ENCODE measurements at regions not wholly inside any gene's neighbourhood (a gene's known extent, or its start where the extent isn't known, plus 50 kb on each side); places are given as distances from the start of the nearest gene placed in this dataset.
A peak's percentile ranks its signal among the peaks of the same experiment; 100 is the strongest.

DNA sequence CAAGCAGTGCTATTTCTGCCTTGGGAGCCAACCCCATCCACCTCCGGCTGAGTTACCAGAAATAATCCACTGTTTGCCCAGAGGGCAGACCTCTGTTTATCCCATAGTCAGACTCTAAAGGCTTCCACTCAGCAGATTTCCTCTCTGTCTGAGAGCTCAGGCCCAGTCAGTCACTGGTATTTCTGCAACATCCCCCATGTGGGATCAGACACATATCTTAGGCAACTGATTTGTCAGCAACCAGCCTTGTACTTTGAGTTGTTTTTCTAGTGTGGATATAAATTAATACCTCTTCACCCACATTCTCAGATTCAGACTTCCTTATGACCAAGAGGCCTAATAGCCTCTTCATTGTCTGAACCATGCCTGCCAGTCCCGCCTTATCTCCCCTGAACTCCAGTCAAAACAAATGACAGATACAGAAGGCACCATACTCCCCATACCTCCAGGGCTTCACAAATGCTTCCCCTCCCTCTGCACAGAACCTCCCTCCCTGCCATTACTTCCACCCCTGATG, 193.6 kb downstream of the FAM76B start:
- TF ChIP-seq, protein P1, sequence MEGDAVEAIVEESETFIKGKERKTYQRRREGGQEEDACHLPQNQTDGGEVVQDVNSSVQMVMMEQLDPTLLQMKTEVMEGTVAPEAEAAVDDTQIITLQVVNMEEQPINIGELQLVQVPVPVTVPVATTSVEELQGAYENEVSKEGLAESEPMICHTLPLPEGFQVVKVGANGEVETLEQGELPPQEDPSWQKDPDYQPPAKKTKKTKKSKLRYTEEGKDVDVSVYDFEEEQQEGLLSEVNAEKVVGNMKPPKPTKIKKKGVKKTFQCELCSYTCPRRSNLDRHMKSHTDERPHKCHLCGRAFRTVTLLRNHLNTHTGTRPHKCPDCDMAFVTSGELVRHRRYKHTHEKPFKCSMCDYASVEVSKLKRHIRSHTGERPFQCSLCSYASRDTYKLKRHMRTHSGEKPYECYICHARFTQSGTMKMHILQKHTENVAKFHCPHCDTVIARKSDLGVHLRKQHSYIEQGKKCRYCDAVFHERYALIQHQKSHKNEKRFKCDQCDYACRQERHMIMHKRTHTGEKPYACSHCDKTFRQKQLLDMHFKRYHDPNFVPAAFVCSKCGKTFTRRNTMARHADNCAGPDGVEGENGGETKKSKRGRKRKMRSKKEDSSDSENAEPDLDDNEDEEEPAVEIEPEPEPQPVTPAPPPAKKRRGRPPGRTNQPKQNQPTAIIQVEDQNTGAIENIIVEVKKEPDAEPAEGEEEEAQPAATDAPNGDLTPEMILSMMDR (conservative IDR thresholded peaks at IDR 0.05; ENCODE audit: low read length), result no peak
- DNase-seq (ENCODE audit: low read depth), result peak; percentile 56
- no peak overlapping the region for H3K4me3 ChIP-seq (ENCODE audit: low read length)

DNA sequence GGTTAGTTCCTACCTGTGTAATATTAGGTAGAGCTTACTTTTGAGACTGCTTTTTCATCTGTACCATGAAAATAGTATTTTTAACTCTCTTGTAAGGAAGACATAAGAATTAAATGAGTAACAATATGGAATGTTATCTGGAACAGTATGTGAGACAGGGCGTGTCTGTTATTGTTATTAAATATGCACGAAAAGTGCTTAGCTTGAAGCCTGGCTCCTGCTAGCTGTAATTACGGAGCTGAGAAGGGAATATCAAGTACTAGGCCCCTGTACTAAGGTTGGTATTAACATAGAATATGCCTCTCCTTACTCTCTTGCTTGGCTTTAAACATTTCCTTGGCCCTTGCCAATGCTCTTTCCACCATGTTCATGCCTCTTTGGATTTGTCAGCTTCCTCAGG, 194.0 kb downstream of the FAM76B start:
- no peak overlapping the region for H3K4me3 ChIP-seq (ENCODE audit: low read length)
- DNase-seq (ENCODE audit: low read depth), result no peak
- TF ChIP-seq, protein P1 (conservative IDR thresholded peaks at IDR 0.05; ENCODE audit: low read length), result no peak

DNA sequence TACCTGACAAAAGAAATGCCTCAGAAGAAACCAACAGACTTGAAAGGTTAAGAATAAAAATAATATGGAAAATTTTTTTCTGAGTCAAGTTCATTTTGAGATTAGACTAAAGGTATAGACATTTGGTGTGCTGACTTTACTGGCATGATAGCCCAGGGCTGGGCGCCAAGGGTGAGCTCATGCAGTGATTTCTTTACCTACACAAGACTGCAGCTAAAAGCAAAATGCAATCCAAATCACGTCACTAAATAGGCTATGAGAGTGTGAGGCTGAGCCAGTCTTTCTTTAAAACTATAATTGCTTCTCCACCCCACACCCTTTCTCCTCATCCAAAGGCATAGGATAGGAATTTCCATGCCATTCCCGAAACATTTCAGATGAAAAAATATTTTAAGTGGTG, 196.5 kb downstream of the FAM76B start:
- TF ChIP-seq, protein P1 (conservative IDR thresholded peaks at IDR 0.05; ENCODE audit: low read length), result no peak
- H3K4me3 ChIP-seq (ENCODE audit: low read length), result no peak overlapping the region
- no peak for DNase-seq (ENCODE audit: low read depth)

DNA sequence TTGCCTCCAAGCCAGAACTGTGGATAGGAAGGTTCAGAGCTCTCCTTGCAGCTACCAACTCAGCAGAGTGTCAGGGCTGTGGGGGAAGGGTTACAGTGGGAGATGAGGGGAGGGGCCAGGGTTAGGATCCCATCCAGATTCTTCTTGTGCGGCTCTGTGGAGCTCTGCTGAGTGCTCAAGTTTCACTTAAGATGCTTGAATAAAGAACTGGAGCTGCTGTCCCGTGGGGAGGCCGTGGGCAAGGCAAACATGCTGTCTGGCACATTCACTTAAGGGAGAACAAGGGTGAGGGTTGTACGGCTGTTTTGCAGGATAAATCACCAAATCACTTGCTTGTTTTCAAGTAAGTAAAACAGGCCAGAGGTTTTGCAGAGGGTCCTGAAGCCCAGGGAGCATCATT, 197.1 kb downstream of the FAM76B start:
- TF ChIP-seq, protein P1 (conservative IDR thresholded peaks at IDR 0.05; ENCODE audit: low read length), result no peak
- no peak overlapping the region for H3K4me3 ChIP-seq (ENCODE audit: low read length)
- DNase-seq (ENCODE audit: low read depth), result no peak

DNA sequence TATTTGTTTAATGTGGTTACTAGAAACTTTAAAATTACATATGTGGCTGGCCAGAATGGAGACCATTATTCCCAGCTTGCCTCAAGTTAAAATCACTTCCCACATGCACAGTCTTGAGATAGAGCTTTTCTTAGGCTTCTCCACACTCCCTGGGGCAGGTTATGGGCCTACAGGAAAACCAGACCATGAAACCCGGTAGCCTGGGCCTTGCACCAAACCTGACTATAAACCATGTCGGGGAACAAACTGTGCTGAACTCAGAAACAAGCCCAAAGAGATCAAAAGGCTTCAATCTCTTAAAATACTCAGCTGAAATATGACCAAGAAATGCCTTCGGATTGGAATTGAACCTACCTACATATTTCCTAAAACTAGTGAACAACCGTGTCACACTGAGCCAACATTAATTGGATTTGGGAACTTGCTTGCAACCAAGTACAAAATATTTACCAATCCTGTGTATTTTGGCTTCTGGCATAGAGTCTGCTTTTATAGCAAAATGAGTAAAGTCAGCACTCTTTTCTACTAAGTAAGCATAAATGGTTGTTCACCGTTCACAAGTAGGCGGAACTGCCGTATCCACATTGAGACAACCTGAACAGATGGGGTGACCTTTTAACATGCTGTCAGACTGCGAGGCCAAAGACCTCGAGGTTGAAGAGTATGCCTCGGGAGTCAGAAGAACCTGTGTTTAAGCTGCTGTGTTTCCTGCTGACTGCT, 199.5 kb downstream of the FAM76B start:
- DNase-seq (ENCODE audit: low read depth), result no peak
- H3K4me3 ChIP-seq (ENCODE audit: low read length), result no peak overlapping the region
- TF ChIP-seq, protein P1 (conservative IDR thresholded peaks at IDR 0.05; ENCODE audit: low read length), result no peak

DNA sequence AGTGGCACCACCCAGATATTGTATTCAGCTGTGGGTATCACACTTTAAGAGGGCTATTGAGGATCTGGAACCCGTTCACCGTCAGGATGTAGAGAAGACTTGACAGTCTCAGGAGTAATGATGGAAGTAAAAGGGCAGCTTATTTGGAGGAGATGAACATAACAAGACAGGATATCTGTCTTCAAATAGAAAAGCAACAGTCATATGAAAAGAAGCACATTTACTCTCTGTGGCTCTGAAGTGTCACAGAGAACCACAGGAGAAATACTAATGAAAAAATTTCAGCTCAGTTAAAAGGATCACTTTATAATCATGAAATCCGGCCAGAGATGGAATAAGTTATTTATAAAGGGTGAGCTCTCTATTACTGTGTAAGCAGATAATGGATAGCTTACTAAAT, 200.8 kb downstream of the FAM76B start:
- TF ChIP-seq, protein P1 (conservative IDR thresholded peaks at IDR 0.05; ENCODE audit: low read length), result no peak
- no peak for DNase-seq (ENCODE audit: low read depth)
- H3K4me3 ChIP-seq (ENCODE audit: low read length), result no peak overlapping the region

DNA sequence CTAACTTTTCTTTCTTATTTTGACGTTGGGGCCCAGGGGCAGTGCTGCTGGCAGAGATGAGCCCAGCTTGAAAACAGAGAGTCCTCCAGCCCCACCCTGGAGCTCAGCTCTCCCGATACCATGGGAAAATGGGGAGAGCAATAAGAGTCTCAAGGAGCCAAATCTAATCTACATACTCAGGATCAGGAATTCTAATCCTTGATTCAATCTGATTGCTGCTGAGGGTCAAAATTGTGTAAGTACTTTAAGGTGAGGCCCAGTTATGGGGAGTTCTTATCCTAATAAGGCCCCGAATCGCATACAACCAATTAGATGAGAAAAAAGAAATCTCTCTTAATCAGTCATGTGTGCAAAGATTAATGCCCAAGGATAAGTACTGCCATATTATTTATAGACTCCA, 202.9 kb downstream of the FAM76B start:
- H3K4me3 ChIP-seq (ENCODE audit: low read length), result no peak overlapping the region
- TF ChIP-seq, protein P1 (conservative IDR thresholded peaks at IDR 0.05; ENCODE audit: low read length), result no peak
- DNase-seq (ENCODE audit: low read depth), result no peak
